Liver (tissue), 7 donors: ENCODE measurements at regions not wholly inside any gene's neighbourhood (a gene's known extent, or its start where the extent isn't known, plus 50 kb on each side); places are given as distances from the start of the nearest gene placed in this dataset.
A peak's percentile ranks its signal among the peaks of the same experiment; 100 is the strongest.
"Not testable (repeated sequence)": the region's sequence is repeated elsewhere in the genome, so short reads cannot be mapped to it uniquely, and the experiment has no call there.

ENCODE experiments used
- DNase-seq: peaks from one replicate; pipeline ENCODE4 v3.0.0-alpha.2; 2017; ENCODE audit warnings: low spot score
- H3K27ac ChIP-seq, 2 donors: one replicate each; pipeline ENCODE4 v1.7.0; 2013; ENCODE audit warnings: inconsistent platforms in 2 of 2, low read length in 2 of 2, control low read depth in 1 of 2, low read depth in 1 of 2, mild to moderate bottlenecking in 1 of 2
- H3K27me3 ChIP-seq, 4 donors: one replicate each; pipeline versions ENCODE4 v1.6.1 to v1.7.0; 2013; ENCODE audit warnings: low read length in 3 of 4, inconsistent platforms in 1 of 4, mild to moderate bottlenecking in 1 of 4, moderate library complexity in 1 of 4; ENCODE audit not compliant: control insufficient read depth in 4 of 4, insufficient read depth in 4 of 4
- H3K36me3 ChIP-seq, 4 donors: one replicate each; pipeline versions ENCODE4 v1.6.1 to v1.7.0; 2013; ENCODE audit warnings: low read length in 3 of 4, mild to moderate bottlenecking in 3 of 4, low read depth in 1 of 4, moderate library complexity in 1 of 4; ENCODE audit not compliant: control insufficient read depth in 4 of 4, insufficient read depth in 3 of 4
- H3K4me1 ChIP-seq, 4 donors: one replicate each; pipeline versions ENCODE4 v1.6.1 to v1.7.0; 2013; ENCODE audit warnings: low read length in 3 of 4, mild to moderate bottlenecking in 3 of 4, moderate library complexity in 1 of 4; ENCODE audit not compliant: control insufficient read depth in 4 of 4, insufficient read depth in 4 of 4
- H3K4me3 ChIP-seq, 3 donors: one replicate each; pipeline versions ENCODE4 v1.6.1 to v1.7.0; 2013; ENCODE audit warnings: low read length in 3 of 3, control low read depth in 1 of 3, low read depth in 1 of 3, mild to moderate bottlenecking in 1 of 3
- H3K9ac ChIP-seq, 2 donors: one replicate each; pipeline ENCODE4 v1.7.0; 2013; ENCODE audit warnings: low read length in 2 of 2, mild to moderate bottlenecking in 2 of 2, moderate library complexity in 2 of 2, control low read depth in 1 of 2, low read depth in 1 of 2
- H3K9me3 ChIP-seq, 4 donors: one replicate each; pipeline versions ENCODE4 v1.6.1 to v1.7.0; 2013; ENCODE audit warnings: low read length in 3 of 4; ENCODE audit not compliant: control insufficient read depth in 4 of 4
- EGR1 ChIP-seq, 2 donors: IDR thresholded peaks; 2 replicates each; pipeline ENCODE4 v1.6.1; 2016 to 2018; ENCODE audit warnings: antibody characterized with exemption in 2 of 2, low read depth in 2 of 2
- HNF4A ChIP-seq, 2 donors: conservative IDR thresholded peaks; 2 replicates each; pipeline ENCODE4 v1.6.1; 2016; ENCODE audit warnings: antibody characterized with exemption in 2 of 2, mild to moderate bottlenecking in 2 of 2
- RXRA ChIP-seq, 2 donors: IDR thresholded peaks; 2 replicates each; pipeline ENCODE4 v1.6.1; 2017 to 2018; ENCODE audit warnings: antibody characterized with exemption in 2 of 2, mild to moderate bottlenecking in 1 of 2
- WGBS: extraction: QIAGEN DNeasy Blood & Tissue Kit; methylation state at CpG from one replicate; pipeline ENCODE4 v1.1.7; 2013; 5-methylcytosine and 5-hydroxymethylcytosine counted together
- donor health status: healthy.
- donor health status: healthy.
- donor health status: healthy.
- donor health status: healthy.

- H3K9ac ChIP-seq, H3K9me3 ChIP-seq, H3K4me1 ChIP-seq, DNase-seq, H3K27ac ChIP-seq, H3K36me3 ChIP-seq, H3K27me3 ChIP-seq, H3K4me3 ChIP-seq: not testable (repeated sequence)
Measured at GRCh38 chr16:90220315-90220714, 143.2 kb upstream of the PRDM7 start.

DNA sequence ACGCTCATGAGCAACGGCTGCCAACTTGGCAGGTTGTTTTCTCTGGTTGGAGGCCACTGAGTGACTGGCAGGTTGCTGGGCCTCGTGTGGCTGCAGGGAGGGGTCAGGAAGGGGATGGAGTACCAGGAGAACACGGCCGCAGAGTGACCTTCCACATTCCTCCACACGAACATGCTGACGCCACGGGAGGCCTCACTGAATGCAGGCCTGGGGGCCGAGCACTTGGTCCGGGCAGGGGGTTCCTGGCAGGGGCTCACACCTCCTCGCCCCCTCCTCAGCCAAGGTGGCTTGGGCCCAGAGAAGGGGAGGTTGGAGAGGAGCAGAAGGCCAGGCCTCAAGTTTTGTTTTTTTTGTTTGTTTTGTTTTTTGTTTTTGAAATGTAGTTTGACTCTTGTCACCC lies 98.5 kb upstream of the PRDM7 start:
- not testable (repeated sequence) for H3K36me3 ChIP-seq, DNase-seq, H3K27ac ChIP-seq, H3K27me3 ChIP-seq, H3K9me3 ChIP-seq, H3K4me3 ChIP-seq, H3K4me1 ChIP-seq, H3K9ac ChIP-seq
- WGBS = 84% methylated on average over 7 of the region's 11 CpGs

DNA sequence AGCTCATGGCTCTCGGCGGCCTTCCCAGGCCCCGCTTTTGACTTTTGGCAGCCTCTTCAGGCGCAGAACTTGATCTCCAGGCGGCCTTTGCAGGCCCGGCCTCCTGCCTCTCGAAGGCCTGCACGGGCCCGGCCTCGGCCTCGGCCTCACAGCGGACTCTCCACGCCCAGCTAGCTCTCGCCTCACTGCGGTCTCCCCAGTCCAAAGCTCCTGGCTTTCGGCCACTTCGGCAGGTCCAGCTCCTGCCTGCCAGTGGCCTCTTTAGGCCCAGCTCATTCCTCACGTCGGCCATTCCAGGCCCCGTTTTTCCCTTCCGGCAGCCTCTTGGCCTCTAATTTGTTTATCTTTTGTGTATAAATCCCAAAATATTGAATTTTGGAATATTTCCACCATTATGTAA lies 94.5 kb upstream of the PRDM7 start:
- not testable (repeated sequence) for H3K9me3 ChIP-seq, H3K27me3 ChIP-seq, H3K27ac ChIP-seq, H3K9ac ChIP-seq, DNase-seq, H3K4me3 ChIP-seq, H3K36me3 ChIP-seq, H3K4me1 ChIP-seq
- 89% methylated on average over 13 of the region's 21 CpGs for WGBS

GRCh38 chr16:90169127-90169655 lies 92.1 kb upstream of the PRDM7 start:
- WGBS = 72% methylated on average over 21 of the region's 29 CpGs
- H3K4me1 ChIP-seq, H3K27me3 ChIP-seq, H3K9me3 ChIP-seq, H3K4me3 ChIP-seq, H3K27ac ChIP-seq, H3K36me3 ChIP-seq, DNase-seq, H3K9ac ChIP-seq: not testable (repeated sequence)

DNA sequence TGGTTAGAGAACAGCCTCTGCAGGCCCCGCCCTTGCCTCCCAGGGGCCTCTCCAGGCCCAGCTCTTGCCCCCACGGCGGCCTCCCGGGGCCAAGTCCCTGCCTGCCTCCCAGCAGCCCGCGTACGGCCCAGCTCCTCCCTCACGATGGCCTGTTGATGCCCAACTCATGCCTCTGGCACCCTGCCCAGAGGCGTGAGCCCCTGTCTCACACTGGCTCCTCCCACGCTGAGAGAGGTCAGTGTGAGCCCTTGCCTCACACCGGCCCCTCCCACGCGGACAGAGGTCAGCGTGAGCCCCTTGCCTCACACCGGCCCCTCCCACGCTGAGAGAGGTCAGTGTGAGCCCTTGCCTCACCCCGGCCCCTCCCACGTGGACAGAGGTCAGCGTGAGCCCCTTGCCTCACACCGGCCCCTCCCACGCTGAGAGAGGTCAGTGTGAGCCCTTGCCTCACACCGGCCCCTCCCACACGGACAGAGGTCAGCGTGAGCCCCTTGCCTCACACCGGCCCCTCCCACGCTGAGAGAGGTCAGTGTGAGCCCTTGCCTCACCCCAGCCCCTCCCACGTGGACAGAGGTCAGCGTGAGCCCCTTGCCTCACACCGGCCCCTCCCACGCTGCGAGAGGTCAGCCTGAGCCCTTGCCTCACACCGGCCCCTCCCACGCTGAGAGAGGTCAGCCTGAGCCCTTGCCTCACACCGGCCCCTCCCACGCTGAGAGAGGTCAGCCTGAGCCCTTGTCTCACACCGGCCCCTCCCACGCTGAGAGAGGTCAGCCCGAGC lies 91.4 kb upstream of the PRDM7 start:
- not testable (repeated sequence) for H3K27ac ChIP-seq, H3K4me3 ChIP-seq, H3K9me3 ChIP-seq, H3K36me3 ChIP-seq, H3K9ac ChIP-seq, H3K27me3 ChIP-seq, H3K4me1 ChIP-seq
- WGBS = 53% methylated on average over 28 of the region's 38 CpGs
- DNase-seq = peak; percentile 12
- peak; percentile 44 to 65 for TF ChIP-seq RXRA (IDR thresholded peaks at IDR 0.05)
- TF ChIP-seq EGR1 (IDR thresholded peaks at IDR 0.05; ENCODE audit: low read depth in 2 of 2) = peak in 1 of 2 donors; percentile 61
- TF ChIP-seq HNF4A (conservative IDR thresholded peaks at IDR 0.05) = peak in 1 of 2 donors; percentile 42

GRCh38 chr16:90167734-90168133 lies 90.6 kb upstream of the PRDM7 start:
- H3K4me3 ChIP-seq, H3K4me1 ChIP-seq, H3K27ac ChIP-seq, H3K9ac ChIP-seq, H3K9me3 ChIP-seq, H3K36me3 ChIP-seq, H3K27me3 ChIP-seq, DNase-seq: not testable (repeated sequence)
- WGBS = 96% methylated on average over 14 of the region's 19 CpGs

DNA sequence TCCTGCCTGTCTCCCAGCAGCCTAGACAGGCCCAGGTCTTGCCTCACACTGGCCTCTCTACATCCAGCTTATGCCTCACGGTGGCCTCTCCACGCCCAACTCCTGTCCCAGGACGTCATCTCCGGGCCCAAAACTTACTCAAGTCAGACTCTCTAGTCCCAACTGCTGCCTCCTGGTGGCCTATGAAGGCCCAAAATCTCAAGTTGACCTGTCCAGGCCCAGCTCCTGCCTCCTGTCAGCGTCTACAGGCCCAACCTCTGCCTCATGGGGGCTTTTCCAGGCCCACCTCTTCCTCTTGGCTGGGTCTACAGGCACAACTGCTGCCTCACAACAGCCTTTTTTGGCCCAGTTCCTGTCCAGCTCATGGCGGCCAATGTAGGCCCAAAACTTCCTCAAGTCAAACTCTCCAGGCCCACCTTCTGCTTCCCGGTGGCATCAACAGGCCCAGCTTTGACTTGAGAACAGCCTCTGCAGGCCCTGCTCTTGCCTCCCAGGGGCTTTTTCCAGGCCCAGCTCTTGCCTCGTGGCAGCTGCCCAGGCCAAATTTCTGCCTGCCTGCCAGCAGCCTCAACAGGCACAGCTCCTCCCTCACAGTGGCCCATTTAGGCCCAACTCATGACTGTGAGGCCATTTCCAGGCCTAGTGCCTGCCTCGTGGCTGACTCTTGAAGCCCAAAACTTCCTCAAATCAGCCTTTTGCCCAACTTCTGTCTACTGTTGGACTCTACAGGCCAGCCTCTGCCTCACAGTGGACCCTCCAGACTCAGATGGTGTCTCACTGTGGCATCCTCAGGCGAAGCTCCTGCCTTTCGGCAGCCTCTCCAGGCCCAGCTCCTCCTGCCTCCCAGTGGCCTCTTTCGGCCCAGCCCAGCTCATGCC lies 89.8 kb upstream of the PRDM7 start:
- H3K36me3 ChIP-seq, H3K27ac ChIP-seq, H3K9ac ChIP-seq, H3K9me3 ChIP-seq, H3K4me3 ChIP-seq, H3K27me3 ChIP-seq, H3K4me1 ChIP-seq: not testable (repeated sequence)
- DNase-seq = peak; percentile 6
- WGBS = 87% methylated on average over 4 of the region's 12 CpGs

- H3K36me3 ChIP-seq, DNase-seq, H3K4me1 ChIP-seq, H3K9me3 ChIP-seq, H3K27me3 ChIP-seq, H3K27ac ChIP-seq, H3K4me3 ChIP-seq, H3K9ac ChIP-seq: not testable (repeated sequence)
- no CpG with 5 or more reads among the region's 4 CpGs for WGBS
Measured at GRCh38 chr16:90151027-90151426, 73.9 kb upstream of the PRDM7 start.
